CD8-positive, alpha-beta memory T cell (primary cell): ENCODE measurements at regions not wholly inside any gene's neighbourhood (a gene's known extent, or its start where the extent isn't known, plus 50 kb on each side); places are given as distances from the start of the nearest gene placed in this dataset.

Experiments used
- CTCF ChIA-PET: fragments of 350-600 bp; sonication (Branson Sonifier 250); formaldehyde crosslinking; loops from one replicate; lab custom pipeline; 2021; ENCODE audit warnings: antibody characterized with exemption; lab: Charles Lee
- POLR2A ChIA-PET: fragments of 350-600 bp; sonication (Branson Sonifier 250); formaldehyde crosslinking; loops from one replicate; lab custom pipeline; 2021; ENCODE audit warnings: antibody characterized with exemption; lab: Charles Lee
- DNase-seq, 5 donors: peaks; one replicate each; pipeline versions ENCODE4 v3.0.0 to v3.0.0-alpha.2; 2020 to 2022; ENCODE audit warnings: mixed read lengths in 1 of 5
- H3K27ac ChIP-seq: one replicate; pipeline ENCODE4 v1.7.0; 2013; ENCODE audit warnings: low read depth, mild to moderate bottlenecking, low read length, moderate library complexity
- H3K27me3 ChIP-seq: 2 replicates; pipeline ENCODE4 v1.7.0; 2013; ENCODE audit warnings: low read length, mild to moderate bottlenecking; ENCODE audit not compliant: insufficient read depth, poor library complexity, severe bottlenecking
- H3K36me3 ChIP-seq: 2 replicates; pipeline ENCODE4 v1.7.0; 2013; ENCODE audit warnings: mild to moderate bottlenecking, low read length, moderate library complexity; ENCODE audit not compliant: insufficient read depth
- H3K4me1 ChIP-seq: 2 replicates; pipeline ENCODE4 v1.7.0; 2013; ENCODE audit warnings: mild to moderate bottlenecking, low read length, moderate library complexity; ENCODE audit not compliant: insufficient read depth
- H3K4me3 ChIP-seq: 2 replicates; pipeline ENCODE4 v1.7.0; 2013; ENCODE audit warnings: mild to moderate bottlenecking, low read length
- H3K9me3 ChIP-seq: 2 replicates; pipeline ENCODE4 v1.7.0; 2013; ENCODE audit warnings: mild to moderate bottlenecking, low read length
- H3K27ac Mint-ChIP-seq, 8 donors: one replicate each; pipeline ENCODE4 v1.8.0; 2020 to 2021; ENCODE audit warnings: mixed read lengths in 8 of 8, mild to moderate bottlenecking in 6 of 8, inconsistent platforms in 3 of 8, moderate library complexity in 3 of 8
- H3K27me3 Mint-ChIP-seq, 2 donors: one replicate each; pipeline ENCODE4 v1.8.0; 2020 to 2021; ENCODE audit warnings: mixed read lengths in 2 of 2, mild to moderate bottlenecking in 1 of 2, moderate library complexity in 1 of 2
- H3K36me3 Mint-ChIP-seq, 3 donors: one replicate each; pipeline ENCODE4 v1.8.0; 2020 to 2021; ENCODE audit warnings: mixed read lengths in 3 of 3, inconsistent platforms in 1 of 3, mild to moderate bottlenecking in 1 of 3
- H3K4me1 Mint-ChIP-seq, 3 donors: one replicate each; pipeline ENCODE4 v1.8.0; 2020 to 2021; ENCODE audit warnings: mixed read lengths in 3 of 3, inconsistent platforms in 1 of 3, mild to moderate bottlenecking in 1 of 3
- H3K4me3 Mint-ChIP-seq, 7 donors: one replicate each; pipeline ENCODE4 v1.8.0; 2020 to 2021; ENCODE audit warnings: mixed read lengths in 7 of 7, mild to moderate bottlenecking in 6 of 7, moderate library complexity in 4 of 7, inconsistent platforms in 2 of 7
- H3K9me3 Mint-ChIP-seq, 5 donors: one replicate each; pipeline ENCODE4 v1.8.0; 2020 to 2022; ENCODE audit warnings: mixed read lengths in 5 of 5, mild to moderate bottlenecking in 3 of 5, moderate library complexity in 2 of 5, inconsistent platforms in 1 of 5

GRCh38 chr16:75918109-75918508 is 191.8 kb upstream of the CPHXL start:
- POLR2A ChIA-PET = no interaction called here
- peaks cover 0 to 7% of the 10 kb centered on the region in 2 donors for H3K27me3 Mint-ChIP-seq
- CTCF ChIA-PET = no interaction called here
- no peak overlapping the region for H3K4me3 Mint-ChIP-seq
- no peak overlapping the region for H3K27ac Mint-ChIP-seq
- Histone ChIP-seq H3K4me1 (no peaks in the 10 kb centered on the region), H3K27me3 (no peaks in the 10 kb centered on the region), H3K4me3 (no peak overlapping the region), H3K9me3 (no peaks in the 10 kb centered on the region), H3K36me3 (no peaks in the 10 kb centered on the region), H3K27ac (no peak overlapping the region)
- no peak for DNase-seq
- H3K4me1 Mint-ChIP-seq = no peaks in the 10 kb centered on the region
- no peaks in the 10 kb centered on the region for H3K36me3 Mint-ChIP-seq
- H3K9me3 Mint-ChIP-seq = peaks cover 0 to 2% (median 0%) of the 10 kb centered on the region in 5 donors

GRCh38 chr16:75919664-75920063 is 193.4 kb upstream of the CPHXL start:
- Mint-ChIP-seq H3K36me3 (no peaks in the 10 kb centered on the region), H3K27me3 (peaks cover 0 to 7% of the 10 kb centered on the region in 2 donors), H3K9me3 (peaks cover 0 to 4% (median 0%) of the 10 kb centered on the region in 5 donors), H3K4me3 (no peak overlapping the region), H3K27ac (no peak overlapping the region), H3K4me1 (no peaks in the 10 kb centered on the region)
- POLR2A ChIA-PET = no interaction called here
- no peak overlapping the region for H3K27ac ChIP-seq
- no peak overlapping the region for H3K4me3 ChIP-seq
- CTCF ChIA-PET = no interaction called here
- H3K27me3 ChIP-seq = no peaks in the 10 kb centered on the region
- no peaks in the 10 kb centered on the region for H3K9me3 ChIP-seq
- H3K4me1 ChIP-seq = no peaks in the 10 kb centered on the region
- DNase-seq = no peak
- no peaks in the 10 kb centered on the region for H3K36me3 ChIP-seq

- DNase-seq = no peak
- no peaks in the 10 kb centered on the region for H3K36me3 Mint-ChIP-seq
- H3K4me1 Mint-ChIP-seq = no peaks in the 10 kb centered on the region
- H3K4me3 Mint-ChIP-seq = no peak overlapping the region
- H3K36me3 ChIP-seq = no peaks in the 10 kb centered on the region
- H3K4me3 ChIP-seq = no peak overlapping the region
- no peak overlapping the region for H3K27ac Mint-ChIP-seq
- CTCF ChIA-PET = no interaction called here
- peaks cover 0 to 6% (median 0%) of the 10 kb centered on the region in 5 donors for H3K9me3 Mint-ChIP-seq
- H3K27me3 Mint-ChIP-seq = peaks cover 4 to 9% of the 10 kb centered on the region in 2 donors
- no peak overlapping the region for H3K27ac ChIP-seq
- H3K9me3 ChIP-seq = no peaks in the 10 kb centered on the region
- POLR2A ChIA-PET = no interaction called here
- H3K4me1 ChIP-seq = no peaks in the 10 kb centered on the region
- H3K27me3 ChIP-seq = no peaks in the 10 kb centered on the region
These were observed 195.0 kb upstream of the CPHXL start for GRCh38 chr16:75921281-75921680.

GRCh38 chr16:75922250-75922649 is 196.0 kb upstream of the CPHXL start:
- Mint-ChIP-seq H3K36me3 (no peaks in the 10 kb centered on the region), H3K4me3 (no peak overlapping the region), H3K27ac (no peak overlapping the region), H3K4me1 (no peaks in the 10 kb centered on the region), H3K27me3 (peaks cover 4 to 9% of the 10 kb centered on the region in 2 donors), H3K9me3 (peaks cover 0 to 6% (median under 1%) of the 10 kb centered on the region in 5 donors)
- H3K4me1 ChIP-seq = no peaks in the 10 kb centered on the region
- H3K27me3 ChIP-seq = no peaks in the 10 kb centered on the region
- H3K36me3 ChIP-seq = no peaks in the 10 kb centered on the region
- H3K4me3 ChIP-seq = no peak overlapping the region
- CTCF ChIA-PET = no interaction called here
- no peaks in the 10 kb centered on the region for H3K9me3 ChIP-seq
- DNase-seq = no peak
- POLR2A ChIA-PET = no interaction called here
- H3K27ac ChIP-seq = no peak overlapping the region

GRCh38 chr16:75924397-75924796 is 198.1 kb upstream of the CPHXL start:
- CTCF ChIA-PET = no interaction called here
- no peaks in the 10 kb centered on the region for H3K9me3 ChIP-seq
- no peak overlapping the region for H3K4me3 ChIP-seq
- no peaks in the 10 kb centered on the region for H3K36me3 Mint-ChIP-seq
- no peak overlapping the region for H3K27ac ChIP-seq
- peaks cover 4 to 9% of the 10 kb centered on the region in 2 donors for H3K27me3 Mint-ChIP-seq
- no peaks in the 10 kb centered on the region for H3K36me3 ChIP-seq
- no peaks in the 10 kb centered on the region for H3K4me1 ChIP-seq
- no peak overlapping the region for H3K4me3 Mint-ChIP-seq
- no peaks in the 10 kb centered on the region for H3K27me3 ChIP-seq
- no peaks in the 10 kb centered on the region for H3K4me1 Mint-ChIP-seq
- H3K9me3 Mint-ChIP-seq = peaks cover 0 to 11% (median 6%) of the 10 kb centered on the region in 5 donors
- POLR2A ChIA-PET = no interaction called here
- H3K27ac Mint-ChIP-seq = no peak overlapping the region
- DNase-seq = no peak

- ChIA-PET POLR2A (no interaction called here), CTCF (no interaction called here)
- no peaks in the 10 kb centered on the region for H3K27me3 ChIP-seq
- Mint-ChIP-seq H3K27ac (no peak overlapping the region), H3K36me3 (no peaks in the 10 kb centered on the region), H3K4me3 (no peak overlapping the region), H3K27me3 (peaks cover 2 to 4% of the 10 kb centered on the region in 2 donors), H3K9me3 (peaks cover 2 to 16% (median 4%) of the 10 kb centered on the region in 5 donors), H3K4me1 (no peaks in the 10 kb centered on the region)
- H3K36me3 ChIP-seq = no peaks in the 10 kb centered on the region
- H3K4me3 ChIP-seq = no peak overlapping the region
- no peaks in the 10 kb centered on the region for H3K9me3 ChIP-seq
- DNase-seq = no peak
- H3K4me1 ChIP-seq = no peaks in the 10 kb centered on the region
- no peak overlapping the region for H3K27ac ChIP-seq
These were observed 201.5 kb upstream of the CPHXL start for GRCh38 chr16:75927810-75928209.

- Histone ChIP-seq H3K36me3 (no peaks in the 10 kb centered on the region), H3K9me3 (no peaks in the 10 kb centered on the region), H3K27ac (no peak overlapping the region), H3K4me1 (no peaks in the 10 kb centered on the region), H3K4me3 (no peak overlapping the region), H3K27me3 (no peaks in the 10 kb centered on the region)
- Mint-ChIP-seq H3K4me1 (no peaks in the 10 kb centered on the region), H3K9me3 (peaks cover 2 to 16% (median 4%) of the 10 kb centered on the region in 5 donors), H3K27me3 (peaks cover 2 to 4% of the 10 kb centered on the region in 2 donors), H3K4me3 (no peak overlapping the region), H3K27ac (no peak overlapping the region), H3K36me3 (no peaks in the 10 kb centered on the region)
- ChIA-PET CTCF (no interaction called here), POLR2A (no interaction called here)
- DNase-seq = no peak
These were observed 202.0 kb upstream of the CPHXL start for GRCh38 chr16:75928295-75928694.

- Histone ChIP-seq H3K4me3 (no peak overlapping the region), H3K9me3 (no peaks in the 10 kb centered on the region), H3K27me3 (no peaks in the 10 kb centered on the region), H3K27ac (no peak overlapping the region), H3K36me3 (no peaks in the 10 kb centered on the region), H3K4me1 (no peaks in the 10 kb centered on the region)
- ChIA-PET POLR2A (no interaction called here), CTCF (no interaction called here)
- Mint-ChIP-seq H3K27ac (no peak overlapping the region), H3K27me3 (peaks cover 2 to 4% of the 10 kb centered on the region in 2 donors), H3K4me1 (no peaks in the 10 kb centered on the region), H3K9me3 (peaks cover 2 to 16% (median 4%) of the 10 kb centered on the region in 5 donors), H3K36me3 (no peaks in the 10 kb centered on the region), H3K4me3 (no peak overlapping the region)
- DNase-seq = no peak
These were observed 202.8 kb upstream of the CPHXL start for GRCh38 chr16:75929046-75929445.

- no peak overlapping the region for H3K27ac Mint-ChIP-seq
- H3K4me3 ChIP-seq = no peak overlapping the region
- no peaks in the 10 kb centered on the region for H3K9me3 ChIP-seq
- no peak for DNase-seq
- ChIA-PET CTCF (no interaction called here), POLR2A (no interaction called here)
- no peaks in the 10 kb centered on the region for H3K36me3 ChIP-seq
- no peaks in the 10 kb centered on the region for H3K27me3 ChIP-seq
- no peak overlapping the region for H3K4me3 Mint-ChIP-seq
- peaks cover 0 to 20% (median 4%) of the 10 kb centered on the region in 5 donors for H3K9me3 Mint-ChIP-seq
- no peaks in the 10 kb centered on the region for H3K36me3 Mint-ChIP-seq
- no peaks in the 10 kb centered on the region for H3K4me1 ChIP-seq
- H3K4me1 Mint-ChIP-seq = no peaks in the 10 kb centered on the region
- H3K27ac ChIP-seq = no peak overlapping the region
- H3K27me3 Mint-ChIP-seq = no peaks in the 10 kb centered on the region
These were observed 204.8 kb upstream of the CPHXL start for GRCh38 chr16:75931043-75931442.
